NT2/D1 (cell line): ENCODE measurements at regions not wholly inside any gene's neighbourhood (a gene's known extent, or its start where the extent isn't known, plus 50 kb on each side); places are given as distances from the start of the nearest gene placed in this dataset.

Experiments
- SUZ12 ChIP-seq: IDR thresholded peaks from 2 replicates; pipeline ENCODE4 v1.6.1; 2011; ENCODE audit not compliant: insufficient read length, insufficient read depth; ENCODE audit errors: extremely low read depth
- ZNF274 ChIP-seq: IDR thresholded peaks from 2 replicates; pipeline ENCODE4 v1.6.1; 2011; ENCODE audit warnings: mild to moderate bottlenecking, low read depth, low read length

- TF ChIP-seq ZNF274 (no peak), SUZ12 (no peak)
Observed at GRCh38 chr7:4449263-4449662, 232.8 kb upstream of the FOXK1 start.
